Tibial nerve (tissue), 4 donors: ENCODE measurements at regions not wholly inside any gene's neighbourhood (a gene's known extent, or its start where the extent isn't known, plus 50 kb on each side); places are given as distances from the start of the nearest gene placed in this dataset.

ENCODE experiments used
- CTCF ChIP-seq, 5 experiments: fragments of 200-600 bp in 3 of 5; fragments of 450-650 bp in 2 of 5; sonication (generic) in 3 of 5; IDR thresholded peaks; one replicate each; pipeline ENCODE4 v1.5.1; 2016 to 2019; ENCODE audit warnings: antibody characterized with exemption in 5 of 5, mild to moderate bottlenecking in 3 of 5, moderate library complexity in 2 of 5
- EP300 ChIP-seq, 2 donors: sonication (generic); formaldehyde crosslinking; IDR thresholded peaks; one replicate each; pipeline ENCODE4 v1.6.1; 2017; ENCODE audit warnings: antibody characterized with exemption in 2 of 2, mild to moderate bottlenecking in 1 of 2
- POLR2A ChIP-seq, 2 donors: fragments of 450-650 bp; IDR thresholded peaks; one replicate each; pipeline ENCODE4 v1.6.1; 2017; ENCODE audit warnings: antibody characterized with exemption in 2 of 2, mild to moderate bottlenecking in 2 of 2, moderate library complexity in 2 of 2

- no peak for TF ChIP-seq CTCF (IDR thresholded peaks at IDR 0.05)
- TF ChIP-seq POLR2A (IDR thresholded peaks at IDR 0.05) = no peak
- no peak for TF ChIP-seq EP300 (IDR thresholded peaks at IDR 0.05)
These were observed 1057.5 kb downstream of the SORCS3 start for GRCh38 chr10:105698592-105698991.
